ENCODE measurements at regions not wholly inside any gene's neighbourhood (a gene's known extent, or its start where the extent isn't known, plus 50 kb on each side); places are given as distances from the start of the nearest gene placed in this dataset.

DNA sequence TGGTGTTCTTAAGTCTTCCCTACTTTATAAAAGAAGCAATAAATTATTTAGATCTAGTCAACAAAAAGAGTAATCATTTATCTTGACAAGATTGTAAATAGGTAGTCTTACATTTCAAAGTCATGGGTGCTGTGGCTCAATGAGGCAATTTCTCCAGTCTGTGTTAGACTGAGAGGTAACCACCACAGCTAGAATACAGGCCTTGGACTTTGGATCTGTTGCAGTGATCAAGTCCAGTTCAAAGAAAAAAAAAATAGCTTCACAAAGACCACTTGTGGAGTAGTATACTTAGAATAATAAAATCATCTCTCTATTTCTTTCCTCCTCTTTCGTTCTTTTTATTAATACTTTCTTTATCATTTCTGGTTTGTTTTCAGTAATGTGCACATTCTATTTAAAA, 93.1 kb upstream of the FSIP2 start:
- no peak for DNase-seq (ENCODE audit: low read depth, low spot score)
- no peak for ATAC-seq
- ChIA-PET RAD21 (ENCODE audit: low non-redundant PET in 1 of 2, low total read pairs in 2 of 2, uncharacterized antibody in 2 of 2, unreplicated experiment in 2 of 2) (no interaction called here), POLR2A (no interaction called here), CTCF (interaction anchor here (1.5 kb wide), 1 partner anchor 16 kb away, joined by 4 read pairs; no protein-coding TSS in a partner anchor)
- no TSS peak for BruUV-seq (replicated peaks)
- Histone ChIP-seq H3K79me2 (ENCODE audit: insufficient read depth, low read length) (no peaks in the 10 kb centered on the region), H3K9me3 (ENCODE audit: control insufficient read depth in 1 of 2, insufficient read depth in 1 of 2, low read depth in 1 of 2, low read length in 2 of 2) (no peaks in the 10 kb centered on the region), H4K20me1 (ENCODE audit: insufficient read depth) (no peaks in the 10 kb centered on the region), H3K27ac (ENCODE audit: low read depth, low read length) (no peak overlapping the region), H3K4me3 (replicated peaks in 1 of 2; ENCODE audit: low read depth in 1 of 2, low read length in 2 of 2) (no peak overlapping the region), H2AFZ (ENCODE audit: low read depth, low read length, poor library complexity, severe bottlenecking) (no peak overlapping the region), H3K9me2 (ENCODE audit: insufficient read depth) (no peaks in the 10 kb centered on the region), H3K27me3 (ENCODE audit: insufficient read depth, low read length) (no peaks in the 10 kb centered on the region), H3K4me1 (ENCODE audit: control insufficient read depth in 1 of 2, insufficient read depth in 2 of 2, low read length in 2 of 2) (no peaks in the 10 kb centered on the region), H3K4me2 (ENCODE audit: low read length) (no peak overlapping the region), H3K9ac (ENCODE audit: low read length) (no peak overlapping the region), H3K36me3 (ENCODE audit: control insufficient read depth in 1 of 2, insufficient read depth in 2 of 2, low read length in 2 of 2) (no peaks in the 10 kb centered on the region)
- TF ChIP-seq EZH2phosphoT487 (IDR thresholded peaks at IDR 0.05; ENCODE audit: borderline replicate concordance) (no peak), ZNF274 (IDR thresholded peaks at IDR 0.05; ENCODE audit: low read depth, low read length) (no peak), ATF3 (IDR thresholded peaks at IDR 0.05) (no peak)
- intact Hi-C loops (cut with micrococcal nuclease) = no loop called here

GRCh38 chr2:185658750-185659149, 79.9 kb upstream of the FSIP2 start:
- H3K4me2 ChIP-seq (ENCODE audit: low read length) = no peak overlapping the region
- no peaks in the 10 kb centered on the region for H3K4me1 ChIP-seq (ENCODE audit: control insufficient read depth in 1 of 2, insufficient read depth in 2 of 2, low read length in 2 of 2)
- no peaks in the 10 kb centered on the region; the same call in 1 of the 2 replicates for H3K9me2 ChIP-seq (ENCODE audit: insufficient read depth)
- DNase-seq (ENCODE audit: low read depth, low spot score) (no peak), ATAC-seq (no peak)
- no peak overlapping the region for H3K9ac ChIP-seq (ENCODE audit: low read length)
- no peaks in the 10 kb centered on the region for H3K79me2 ChIP-seq (ENCODE audit: insufficient read depth, low read length)
- H3K9me3 ChIP-seq (ENCODE audit: control insufficient read depth in 1 of 2, insufficient read depth in 1 of 2, low read depth in 1 of 2, low read length in 2 of 2) = no peaks in the 10 kb centered on the region
- CTCF ChIA-PET = no interaction called here
- no peaks in the 10 kb centered on the region for H4K20me1 ChIP-seq (ENCODE audit: insufficient read depth)
- no peaks in the 10 kb centered on the region for H3K27me3 ChIP-seq (ENCODE audit: insufficient read depth, low read length)
- RAD21 ChIA-PET (ENCODE audit: low non-redundant PET in 1 of 2, low total read pairs in 2 of 2, uncharacterized antibody in 2 of 2, unreplicated experiment in 2 of 2) = no interaction called here
- no peaks in the 10 kb centered on the region for H3K36me3 ChIP-seq (ENCODE audit: control insufficient read depth in 1 of 2, insufficient read depth in 2 of 2, low read length in 2 of 2)
- intact Hi-C loops (cut with micrococcal nuclease) = no loop called here
- H2AFZ ChIP-seq (ENCODE audit: low read depth, low read length, poor library complexity, severe bottlenecking) = no peak overlapping the region
- POLR2A ChIA-PET = no interaction called here
- BruUV-seq (replicated peaks) = no TSS peak
- H3K27ac ChIP-seq (ENCODE audit: low read depth, low read length) = no peak overlapping the region
- H3K4me3 ChIP-seq (replicated peaks in 1 of 2; ENCODE audit: low read depth in 1 of 2, low read length in 2 of 2) = no peak overlapping the region
- TF ChIP-seq EZH2phosphoT487 (IDR thresholded peaks at IDR 0.05; ENCODE audit: borderline replicate concordance) (no peak), SIN3A (IDR thresholded peaks at IDR 0.05; ENCODE audit: low read depth) (no peak), EZH2 (IDR thresholded peaks at IDR 0.05) (no peak), ELF1 (IDR thresholded peaks at IDR 0.05; ENCODE audit: borderline replicate concordance, low read depth) (no peak), JUND (IDR thresholded peaks at IDR 0.05) (no peak), SRF (IDR thresholded peaks at IDR 0.05; ENCODE audit: low read depth) (no peak), CBX3 (IDR thresholded peaks at IDR 0.05; ENCODE audit: low read depth) (no peak), CTCF (IDR thresholded peaks at IDR 0.05 in 2 of 3, conservative IDR thresholded peaks at IDR 0.05 in 1 of 3; ENCODE audit: borderline replicate concordance in 1 of 3, insufficient read depth in 1 of 3, low read depth in 2 of 3, low read length in 2 of 3) (no peak), RAD21 (IDR thresholded peaks at IDR 0.05; ENCODE audit: low read depth) (no peak), ZNF274 (IDR thresholded peaks at IDR 0.05; ENCODE audit: low read depth, low read length) (no peak), FOSL1 (IDR thresholded peaks at IDR 0.05; ENCODE audit: low read depth) (no peak)
- TF ChIP-seq, protein P1, sequence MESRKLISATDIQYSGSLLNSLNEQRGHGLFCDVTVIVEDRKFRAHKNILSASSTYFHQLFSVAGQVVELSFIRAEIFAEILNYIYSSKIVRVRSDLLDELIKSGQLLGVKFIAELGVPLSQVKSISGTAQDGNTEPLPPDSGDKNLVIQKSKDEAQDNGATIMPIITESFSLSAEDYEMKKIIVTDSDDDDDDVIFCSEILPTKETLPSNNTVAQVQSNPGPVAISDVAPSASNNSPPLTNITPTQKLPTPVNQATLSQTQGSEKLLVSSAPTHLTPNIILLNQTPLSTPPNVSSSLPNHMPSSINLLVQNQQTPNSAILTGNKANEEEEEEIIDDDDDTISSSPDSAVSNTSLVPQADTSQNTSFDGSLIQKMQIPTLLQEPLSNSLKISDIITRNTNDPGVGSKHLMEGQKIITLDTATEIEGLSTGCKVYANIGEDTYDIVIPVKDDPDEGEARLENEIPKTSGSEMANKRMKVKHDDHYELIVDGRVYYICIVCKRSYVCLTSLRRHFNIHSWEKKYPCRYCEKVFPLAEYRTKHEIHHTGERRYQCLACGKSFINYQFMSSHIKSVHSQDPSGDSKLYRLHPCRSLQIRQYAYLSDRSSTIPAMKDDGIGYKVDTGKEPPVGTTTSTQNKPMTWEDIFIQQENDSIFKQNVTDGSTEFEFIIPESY (IDR thresholded peaks at IDR 0.05; ENCODE audit: extremely low read depth, insufficient replicate concordance, low read length) = no peak
- TF ChIP-seq, protein P2, sequence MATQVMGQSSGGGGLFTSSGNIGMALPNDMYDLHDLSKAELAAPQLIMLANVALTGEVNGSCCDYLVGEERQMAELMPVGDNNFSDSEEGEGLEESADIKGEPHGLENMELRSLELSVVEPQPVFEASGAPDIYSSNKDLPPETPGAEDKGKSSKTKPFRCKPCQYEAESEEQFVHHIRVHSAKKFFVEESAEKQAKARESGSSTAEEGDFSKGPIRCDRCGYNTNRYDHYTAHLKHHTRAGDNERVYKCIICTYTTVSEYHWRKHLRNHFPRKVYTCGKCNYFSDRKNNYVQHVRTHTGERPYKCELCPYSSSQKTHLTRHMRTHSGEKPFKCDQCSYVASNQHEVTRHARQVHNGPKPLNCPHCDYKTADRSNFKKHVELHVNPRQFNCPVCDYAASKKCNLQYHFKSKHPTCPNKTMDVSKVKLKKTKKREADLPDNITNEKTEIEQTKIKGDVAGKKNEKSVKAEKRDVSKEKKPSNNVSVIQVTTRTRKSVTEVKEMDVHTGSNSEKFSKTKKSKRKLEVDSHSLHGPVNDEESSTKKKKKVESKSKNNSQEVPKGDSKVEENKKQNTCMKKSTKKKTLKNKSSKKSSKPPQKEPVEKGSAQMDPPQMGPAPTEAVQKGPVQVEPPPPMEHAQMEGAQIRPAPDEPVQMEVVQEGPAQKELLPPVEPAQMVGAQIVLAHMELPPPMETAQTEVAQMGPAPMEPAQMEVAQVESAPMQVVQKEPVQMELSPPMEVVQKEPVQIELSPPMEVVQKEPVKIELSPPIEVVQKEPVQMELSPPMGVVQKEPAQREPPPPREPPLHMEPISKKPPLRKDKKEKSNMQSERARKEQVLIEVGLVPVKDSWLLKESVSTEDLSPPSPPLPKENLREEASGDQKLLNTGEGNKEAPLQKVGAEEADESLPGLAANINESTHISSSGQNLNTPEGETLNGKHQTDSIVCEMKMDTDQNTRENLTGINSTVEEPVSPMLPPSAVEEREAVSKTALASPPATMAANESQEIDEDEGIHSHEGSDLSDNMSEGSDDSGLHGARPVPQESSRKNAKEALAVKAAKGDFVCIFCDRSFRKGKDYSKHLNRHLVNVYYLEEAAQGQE (IDR thresholded peaks at IDR 0.05; ENCODE audit: low read depth) = no peak

All from HCT116 (cell line).